Stimulated activated CD4-positive, alpha-beta T cell treated with anti-CD3 and anti-CD28 coated beads, Interleukin-4, amount 100 ng/mL, for 4 hours (primary cell): ENCODE measurements at regions not wholly inside any gene's neighbourhood (a gene's known extent, or its start where the extent isn't known, plus 50 kb on each side); places are given as distances from the start of the nearest gene placed in this dataset.

Source experiments
- DNase-seq, 2 experiments: peaks; one replicate each; pipeline ENCODE4 v3.0.0-alpha.2; 2020

DNA sequence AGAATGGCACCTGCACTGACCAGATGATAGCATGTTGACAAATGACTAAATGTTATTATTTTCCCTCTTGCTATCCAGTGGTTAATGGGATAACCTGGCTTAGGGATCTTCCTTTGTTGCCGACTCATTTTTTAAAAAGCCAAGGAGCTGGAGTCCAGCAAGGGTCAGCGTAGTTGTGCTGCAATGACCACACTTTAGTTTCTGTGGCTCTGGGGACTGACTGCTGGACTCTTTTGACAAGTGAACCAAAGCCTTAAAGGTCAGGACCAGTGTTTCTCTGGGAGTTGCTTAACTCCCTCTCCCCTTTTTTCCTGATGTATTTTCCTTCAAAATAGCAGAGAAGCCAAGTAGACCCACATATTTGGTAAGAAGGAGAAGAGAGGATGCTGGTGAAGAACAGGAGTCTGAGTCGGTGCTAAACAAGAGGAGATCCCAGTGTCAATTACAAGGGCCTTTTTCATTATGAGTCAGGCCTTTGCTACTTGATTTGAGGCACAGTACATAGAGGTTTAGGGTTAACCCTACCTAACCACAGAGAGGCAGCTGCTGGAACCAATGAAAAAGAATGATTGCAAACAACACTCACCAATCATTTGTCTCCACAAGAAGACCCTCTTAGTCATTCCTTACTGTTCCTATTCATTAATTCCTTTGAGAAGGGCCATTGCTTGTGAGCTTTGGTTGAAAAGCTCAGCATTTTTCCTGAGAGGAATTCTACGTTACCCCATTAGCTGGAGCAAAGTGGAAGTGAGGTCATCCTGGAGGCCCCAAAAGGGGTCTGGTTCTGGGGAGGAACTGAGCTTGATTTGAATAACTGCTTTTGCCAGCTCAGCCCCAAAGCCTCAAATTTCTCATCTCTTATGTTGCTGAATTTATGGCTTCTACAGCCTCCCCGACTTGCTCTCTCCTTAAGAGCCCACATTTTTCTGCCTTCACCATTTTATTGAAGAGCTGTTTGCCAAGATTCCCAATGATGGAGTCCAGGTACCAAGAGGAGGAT lies 137.6 kb upstream of the HNMT start:
- no peak for DNase-seq

DNA sequence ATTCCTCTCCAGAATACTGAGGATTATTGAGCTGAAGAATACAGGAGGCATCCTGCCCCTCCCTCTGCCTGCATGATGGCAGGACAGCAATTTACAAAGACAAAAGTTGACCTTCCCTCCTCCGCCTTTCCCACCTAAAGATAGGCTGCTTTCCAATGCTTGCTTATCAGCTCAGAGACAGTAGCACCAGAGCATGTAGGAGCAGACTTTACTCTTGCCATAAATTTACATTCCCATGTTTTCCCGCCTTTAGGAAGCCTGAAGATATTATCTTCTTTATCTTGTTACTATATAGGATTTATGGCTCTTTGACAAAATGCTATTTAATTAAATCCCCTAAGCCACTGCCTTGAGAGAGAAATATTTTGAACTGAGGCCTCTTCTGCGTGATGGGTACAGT lies 135.6 kb upstream of the HNMT start:
- no peak for DNase-seq

DNA sequence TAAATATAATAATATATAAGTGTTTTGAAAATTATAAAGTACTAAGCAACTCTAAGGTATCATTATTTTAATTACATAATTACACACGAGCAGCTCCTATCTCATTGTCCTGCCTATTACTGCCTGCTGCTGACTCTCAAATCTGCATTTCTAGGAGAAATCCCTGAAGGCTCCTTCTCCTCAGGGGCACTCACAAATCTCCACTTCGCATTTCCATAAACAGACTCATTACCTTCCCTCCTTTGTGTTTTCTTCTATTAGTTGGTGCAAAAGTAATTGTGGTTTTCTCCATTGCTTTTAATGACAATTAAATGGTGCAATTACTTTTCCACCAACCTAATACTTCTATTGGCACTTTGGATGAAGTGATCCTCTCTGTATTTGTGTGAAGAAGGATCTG lies 135.0 kb upstream of the HNMT start:
- DNase-seq = no peak

GRCh38 chr2:137834760-137835379 lies 129.4 kb upstream of the HNMT start:
- no peak for DNase-seq

- no peak for DNase-seq
Observed at GRCh38 chr2:137836671-137837070, 127.6 kb upstream of the HNMT start.

GRCh38 chr2:137837830-137838229 lies 126.4 kb upstream of the HNMT start:
- no peak for DNase-seq

DNA sequence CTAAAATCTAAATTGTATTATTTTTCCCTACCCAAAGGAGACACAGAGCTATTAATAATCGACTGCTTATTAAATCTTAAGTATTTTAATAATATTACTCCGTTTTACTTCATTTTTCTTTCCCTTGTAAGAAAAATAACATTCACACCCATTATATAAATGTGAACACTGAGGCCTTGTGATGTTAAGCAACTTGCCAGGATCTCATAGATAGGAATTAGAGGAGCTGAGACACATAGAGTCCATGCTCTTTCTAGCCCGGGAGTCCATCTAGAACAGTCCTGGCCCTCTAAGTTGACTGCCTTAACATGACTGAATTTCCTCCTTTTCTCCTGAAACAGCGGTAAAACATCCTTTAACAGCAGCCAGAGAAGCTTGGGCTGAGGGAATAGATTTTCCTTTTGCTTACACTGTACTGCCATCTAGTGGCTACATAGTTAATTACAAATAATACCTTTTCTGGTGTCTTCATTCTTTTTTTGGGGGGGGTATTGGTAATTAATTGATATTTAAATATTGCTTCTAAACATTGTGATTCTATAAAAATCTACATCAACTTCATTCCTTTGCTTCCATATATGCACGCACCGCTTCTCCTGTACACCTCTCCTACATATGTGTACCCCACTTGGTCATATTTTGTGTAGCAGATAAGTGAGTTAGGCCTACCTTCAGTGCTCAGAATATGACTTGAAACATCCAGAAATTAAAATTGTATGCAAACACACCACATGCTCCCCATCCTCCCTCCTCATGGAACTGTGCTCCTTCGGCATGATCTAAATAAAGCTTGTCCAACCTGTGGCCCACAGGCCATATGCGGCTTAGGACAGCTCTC lies 125.8 kb upstream of the HNMT start:
- no peak for DNase-seq

DNA sequence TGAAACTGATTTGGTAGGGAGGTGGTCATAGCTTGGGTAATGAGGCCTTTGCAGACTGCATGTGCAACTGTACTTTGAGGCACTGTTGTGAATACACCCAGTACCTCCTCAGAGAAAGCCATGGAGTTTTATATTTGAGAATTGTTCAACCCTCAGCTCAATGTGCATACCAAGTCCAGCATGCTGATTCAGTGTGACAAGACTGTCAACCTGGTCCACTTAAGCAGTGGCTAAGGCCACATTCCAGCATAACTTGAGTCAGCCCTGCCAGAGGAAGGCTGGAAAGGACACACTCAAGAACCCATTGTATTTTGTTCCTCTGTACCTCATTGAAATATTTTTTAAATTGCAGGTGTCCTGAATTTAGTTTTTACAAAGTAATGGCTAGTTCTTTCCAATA lies 121.8 kb upstream of the HNMT start:
- no peak for DNase-seq

GRCh38 chr2:137842952-137843351 lies 121.3 kb upstream of the HNMT start:
- DNase-seq = no peak

DNA sequence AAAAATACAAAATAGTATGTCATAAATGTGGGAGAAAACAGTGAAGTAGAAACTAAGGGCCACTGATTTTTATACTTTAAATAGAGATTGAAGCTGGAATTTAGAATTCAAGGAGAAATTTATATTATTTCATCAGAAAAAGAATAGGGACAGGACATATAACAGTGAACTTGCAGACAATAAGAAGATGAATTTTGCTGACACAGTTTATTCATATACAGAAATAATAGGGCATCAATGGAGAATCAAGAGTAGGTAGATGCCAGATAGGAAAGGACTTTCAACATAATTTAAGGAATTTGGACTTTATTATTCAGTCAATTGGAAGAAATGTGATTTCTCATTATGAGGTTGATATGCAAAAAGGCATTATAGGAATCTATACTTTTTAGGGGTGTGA lies 118.9 kb upstream of the HNMT start:
- no peak for DNase-seq

DNA sequence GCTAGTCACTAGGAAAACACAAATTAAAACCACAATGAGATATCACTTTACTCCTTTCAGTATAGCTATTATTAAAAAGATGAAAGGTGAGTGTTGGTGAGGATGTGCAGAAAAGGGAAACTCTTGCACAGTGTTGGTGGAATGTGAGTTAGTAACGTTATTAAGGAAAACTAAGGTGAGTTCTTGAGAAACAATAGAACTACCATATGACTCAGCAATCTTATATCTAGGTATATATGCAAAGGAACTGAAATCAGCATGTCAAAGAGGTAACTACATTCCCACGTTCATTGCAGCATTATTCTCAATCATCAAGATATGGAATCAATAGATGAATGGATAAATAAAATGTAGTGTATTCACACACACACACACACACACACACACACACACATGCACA lies 117.3 kb upstream of the HNMT start:
- DNase-seq = no peak

- no peak for DNase-seq
Observed at GRCh38 chr2:137847443-137847842, 116.8 kb upstream of the HNMT start.

DNA sequence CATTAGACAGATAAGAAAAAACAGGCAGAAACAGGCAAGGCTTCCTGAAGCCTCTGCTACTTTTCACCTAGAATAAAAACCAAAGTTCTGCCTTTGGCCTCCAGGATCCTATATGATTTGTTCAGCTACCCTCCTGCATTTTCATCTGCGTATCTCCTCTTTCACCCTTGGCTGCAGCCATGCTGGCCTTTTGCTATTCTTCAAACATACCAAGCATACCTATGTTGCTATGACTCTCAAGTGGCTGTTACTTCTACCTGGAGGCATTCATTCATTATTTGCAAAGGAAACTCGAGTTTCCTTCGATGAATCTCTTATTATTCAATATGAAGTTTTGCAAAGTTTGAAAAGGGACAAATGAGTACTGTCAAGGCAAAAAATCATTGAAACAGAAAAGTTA lies 106.4 kb upstream of the HNMT start:
- DNase-seq = no peak

DNA sequence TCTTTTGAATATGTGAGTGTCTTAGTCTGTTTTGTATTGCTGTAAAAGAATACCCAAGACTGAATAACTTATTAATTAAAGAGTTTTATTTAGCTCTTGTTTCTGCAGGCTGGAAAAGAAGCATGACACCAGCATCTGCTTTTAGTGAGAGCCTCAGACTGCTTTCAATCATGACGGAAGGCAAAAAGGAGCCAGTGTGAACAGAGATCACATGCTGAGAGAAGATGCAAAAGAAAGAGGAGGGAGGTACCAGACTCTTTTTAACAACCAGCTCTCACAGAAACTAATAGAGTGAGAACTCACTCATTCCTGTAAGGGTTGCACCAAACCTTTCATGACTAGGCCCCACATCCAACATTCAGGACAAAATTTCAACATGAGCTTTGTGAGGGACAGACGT lies 101.6 kb upstream of the HNMT start:
- no peak for DNase-seq

GRCh38 chr2:137865954-137866540 lies 98.2 kb upstream of the HNMT start:
- DNase-seq = peak; percentile 12 to 36

- no peak for DNase-seq
Observed at GRCh38 chr2:137870682-137871081, 93.6 kb upstream of the HNMT start.

GRCh38 chr2:137872577-137872976 lies 91.7 kb upstream of the HNMT start:
- DNase-seq = no peak

DNA sequence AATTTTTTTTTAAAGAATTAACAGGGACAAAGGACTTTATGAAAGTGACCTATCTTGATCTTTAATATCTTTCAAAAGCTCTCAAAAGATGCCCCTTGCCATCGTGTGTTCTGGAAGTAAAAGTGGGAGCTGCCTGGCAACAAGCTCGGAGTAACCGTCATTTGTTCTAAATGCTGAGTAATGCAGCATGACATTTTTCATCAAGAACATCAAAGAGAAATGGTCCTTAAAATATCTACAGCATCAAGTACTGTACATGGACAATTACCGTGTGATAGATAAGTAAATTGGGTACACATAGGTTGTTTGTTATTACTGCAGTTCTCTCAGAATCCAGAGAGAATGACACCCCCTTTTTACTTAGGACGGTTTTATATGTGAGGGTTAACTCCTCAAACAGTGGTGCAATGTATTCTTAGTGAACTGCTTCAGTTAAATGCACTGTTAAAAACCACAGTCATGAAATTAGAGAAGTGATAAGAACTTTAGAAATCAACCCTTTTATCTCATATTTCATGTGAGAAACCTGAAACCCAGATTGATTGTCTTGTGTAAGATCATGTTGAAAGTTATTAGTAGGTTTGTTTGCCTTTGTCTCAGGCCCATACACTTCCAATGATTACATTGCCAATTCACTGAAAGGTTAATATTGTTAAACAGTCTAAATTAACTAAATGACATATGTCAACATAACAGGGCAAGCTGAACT lies 90.6 kb upstream of the HNMT start:
- no peak for DNase-seq

- no peak for DNase-seq
Observed at GRCh38 chr2:137879121-137879520, 85.2 kb upstream of the HNMT start.

- no peak for DNase-seq
Observed at GRCh38 chr2:137881711-137882110, 82.6 kb upstream of the HNMT start.

GRCh38 chr2:137886083-137886831 lies 78.0 kb upstream of the HNMT start:
- DNase-seq = no peak

DNA sequence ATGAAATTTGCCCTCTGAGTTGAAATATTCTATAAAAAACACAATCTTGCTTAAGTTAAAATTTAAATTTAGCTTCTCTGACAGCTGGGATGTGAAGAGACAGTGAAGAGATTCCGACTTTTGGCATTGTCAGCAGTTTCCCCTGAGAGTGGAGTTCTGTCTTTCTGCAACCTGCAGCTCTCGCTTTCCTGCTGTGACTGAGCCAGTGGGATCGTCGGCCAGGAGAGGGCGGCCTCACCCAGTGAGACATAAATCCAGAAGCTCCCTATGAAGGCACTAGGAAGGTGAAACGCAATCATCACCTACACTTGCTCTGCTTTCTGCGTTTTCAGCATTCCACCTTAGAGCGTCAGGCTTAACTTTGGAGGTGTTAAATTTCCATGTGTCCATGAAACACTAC lies 75.4 kb upstream of the HNMT start:
- DNase-seq = no peak
